Adipocyte (in vitro differentiated cells): ENCODE measurements at regions not wholly inside any gene's neighbourhood (a gene's known extent, or its start where the extent isn't known, plus 50 kb on each side); places are given as distances from the start of the nearest gene placed in this dataset.
"Not testable (repeated sequence)": the region's sequence is repeated elsewhere in the genome, so short reads cannot be mapped to it uniquely, and the experiment has no call there.

Source experiments
- DNase-seq: peaks from one replicate; pipeline ENCODE4 v3.0.0-alpha.2; 2015; ENCODE audit warnings: low read depth
- H3K27me3 ChIP-seq: replicated peaks from 2 replicates; pipeline ENCODE4 v1.7.0; 2013; ENCODE audit warnings: mild to moderate bottlenecking, low read length, moderate library complexity; ENCODE audit not compliant: control insufficient read depth, insufficient read depth
- H3K36me3 ChIP-seq: 2 replicates; pipeline ENCODE4 v1.7.0; 2013; ENCODE audit warnings: low read length, mild to moderate bottlenecking, moderate library complexity; ENCODE audit not compliant: control insufficient read depth, insufficient read depth, severe bottlenecking
- H3K4me1 ChIP-seq: 2 replicates; pipeline ENCODE4 v1.7.0; 2013; ENCODE audit warnings: mild to moderate bottlenecking, low read length, moderate library complexity; ENCODE audit not compliant: control insufficient read depth, insufficient read depth
- H3K4me3 ChIP-seq: 2 replicates; pipeline ENCODE4 v1.7.0; 2013; ENCODE audit warnings: mild to moderate bottlenecking, low read length, moderate library complexity
- H3K9ac ChIP-seq: 2 replicates; pipeline ENCODE4 v1.7.0; 2013; ENCODE audit warnings: mild to moderate bottlenecking, low read length, moderate library complexity
- H3K9me3 ChIP-seq: 2 replicates; pipeline ENCODE4 v1.7.0; 2013; ENCODE audit warnings: mild to moderate bottlenecking, low read length, moderate library complexity; ENCODE audit not compliant: control insufficient read depth

DNA sequence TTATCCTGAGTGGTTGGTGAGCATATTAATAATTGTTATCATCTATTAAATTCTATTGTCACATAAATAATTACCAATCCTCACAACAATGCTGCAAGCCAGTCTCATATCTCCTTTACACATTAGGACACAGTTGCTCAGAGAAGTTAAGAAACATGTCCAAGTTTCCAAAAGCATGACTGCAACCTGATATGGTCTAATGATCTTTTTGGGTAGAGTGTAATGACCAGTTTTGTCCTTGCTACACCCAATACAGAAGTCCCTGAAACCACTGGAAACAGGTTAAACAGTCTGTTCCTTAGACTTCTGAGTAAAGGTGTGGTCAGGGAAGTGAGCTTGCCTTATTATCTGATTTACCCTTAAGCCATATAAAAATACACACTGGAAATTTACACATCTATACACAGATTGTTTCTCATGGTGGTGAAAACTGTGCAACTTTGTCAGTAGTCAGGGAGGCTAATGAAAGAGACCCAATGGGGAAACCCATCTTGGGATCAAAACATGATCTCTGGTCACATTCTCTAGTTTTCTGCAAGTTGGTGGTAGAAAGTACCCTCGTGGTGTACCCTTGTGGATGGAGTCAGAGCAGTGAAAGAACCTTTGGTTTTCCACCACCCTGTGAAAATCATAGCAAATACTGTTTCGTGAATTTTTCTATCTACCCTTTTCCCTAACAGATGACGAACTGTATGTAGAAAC lies 146.0 kb upstream of the KLF12 start:
- no peaks in the 10 kb centered on the region for H3K9me3 ChIP-seq
- H3K4me3 ChIP-seq = no peak overlapping the region
- peaks cover 7% of the 10 kb centered on the region for H3K4me1 ChIP-seq
- H3K36me3 ChIP-seq = no peaks in the 10 kb centered on the region
- no peaks in the 10 kb centered on the region for H3K27me3 ChIP-seq
- no peak overlapping the region for H3K9ac ChIP-seq
- DNase-seq = no peak

DNA sequence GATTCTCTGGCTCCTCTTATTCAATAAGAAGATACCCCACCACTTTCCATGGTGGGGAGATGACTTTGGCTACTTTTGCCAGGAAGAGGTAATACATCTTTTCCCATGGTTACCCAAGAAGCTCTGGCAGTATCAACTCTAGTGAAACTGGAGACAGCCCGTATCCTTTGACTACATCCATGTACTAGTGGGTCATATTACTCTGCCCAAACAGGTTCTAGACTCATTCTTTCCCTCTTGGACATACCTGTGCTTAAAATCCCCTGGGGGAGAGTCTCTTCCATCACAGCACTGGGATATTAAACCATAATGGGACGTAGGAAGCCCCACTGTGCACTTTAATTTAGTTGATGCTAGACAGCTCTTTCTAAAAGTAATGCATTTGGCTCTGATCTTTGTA lies 144.7 kb upstream of the KLF12 start:
- no peaks in the 10 kb centered on the region for H3K9me3 ChIP-seq
- H3K4me1 ChIP-seq = peaks cover 17% of the 10 kb centered on the region
- H3K36me3 ChIP-seq = no peaks in the 10 kb centered on the region
- DNase-seq = no peak
- H3K4me3 ChIP-seq = no peak overlapping the region
- no peaks in the 10 kb centered on the region for H3K27me3 ChIP-seq
- H3K9ac ChIP-seq = no peak overlapping the region

DNA sequence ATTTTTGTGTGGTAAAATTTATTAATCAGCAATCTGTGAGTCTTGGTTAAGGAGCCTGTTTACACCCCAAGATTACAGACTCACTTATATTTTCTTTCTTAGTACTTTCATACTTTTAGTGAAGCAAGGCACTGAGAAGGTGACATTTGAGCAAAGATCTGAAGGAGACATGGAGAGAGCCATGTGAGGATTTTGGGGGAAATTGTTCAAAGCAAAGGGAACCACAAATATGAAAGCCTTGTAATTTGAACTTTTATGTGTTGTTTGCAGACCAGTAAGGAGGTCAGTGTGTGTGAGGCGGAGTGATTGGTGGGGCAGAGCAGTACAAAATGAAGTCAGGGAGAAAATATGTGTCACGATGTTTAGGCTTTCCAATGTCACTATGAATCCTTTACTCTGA lies 140.7 kb upstream of the KLF12 start:
- Histone ChIP-seq H3K4me1 (peaks cover 10% of the 10 kb centered on the region), H3K27me3 (no peaks in the 10 kb centered on the region), H3K4me3 (no peak overlapping the region), H3K9ac (no peak overlapping the region), H3K36me3 (no peaks in the 10 kb centered on the region), H3K9me3 (peaks cover 16% of the 10 kb centered on the region)
- peak; percentile 13 for DNase-seq

DNA sequence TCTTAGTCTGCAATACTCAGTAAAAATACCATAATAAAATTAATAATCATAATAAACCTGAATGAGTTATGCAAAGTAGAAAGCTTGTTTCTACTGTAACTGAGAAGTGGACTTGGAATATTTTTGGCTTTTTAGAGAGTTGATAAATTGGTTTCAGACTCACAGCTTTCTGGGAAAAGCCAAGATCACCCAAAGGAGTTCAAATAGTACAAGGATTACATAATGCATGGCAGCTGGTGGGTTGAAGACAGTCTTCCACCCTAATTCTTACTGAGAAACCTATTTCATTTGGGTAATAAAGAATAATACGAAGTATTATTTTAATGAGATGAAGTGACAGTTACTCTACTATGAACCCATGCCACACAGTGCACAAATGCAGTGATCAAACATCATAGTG lies 139.4 kb upstream of the KLF12 start:
- H3K27me3 ChIP-seq = no peaks in the 10 kb centered on the region
- DNase-seq = peak; percentile 10
- peaks cover 16% of the 10 kb centered on the region for H3K9me3 ChIP-seq
- no peak overlapping the region for H3K4me3 ChIP-seq
- no peak overlapping the region for H3K9ac ChIP-seq
- no peaks in the 10 kb centered on the region for H3K36me3 ChIP-seq
- peaks cover 10% of the 10 kb centered on the region for H3K4me1 ChIP-seq

DNA sequence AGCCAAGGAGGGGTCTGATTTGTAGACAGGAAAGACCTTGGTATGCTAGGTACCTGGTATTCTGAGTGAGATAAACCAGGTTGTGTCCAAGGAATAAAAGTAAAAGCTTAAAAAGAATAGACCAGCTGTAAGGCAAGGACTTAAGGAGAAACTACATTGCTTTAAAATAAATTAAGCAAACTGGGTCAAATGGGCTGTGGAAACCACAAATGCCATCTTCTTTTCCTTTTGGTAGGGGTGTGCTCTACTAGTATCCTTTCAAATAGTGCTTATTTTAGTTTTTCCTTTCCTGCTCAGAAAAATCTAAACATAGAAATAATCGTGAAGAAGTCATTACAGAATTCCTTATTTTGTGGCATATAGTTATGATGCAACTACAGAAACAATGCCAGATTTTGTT lies 138.6 kb upstream of the KLF12 start:
- H3K4me1 ChIP-seq = peaks cover 10% of the 10 kb centered on the region
- H3K9ac ChIP-seq = no peak overlapping the region
- peak; percentile 15 for DNase-seq
- no peaks in the 10 kb centered on the region for H3K36me3 ChIP-seq
- peaks cover 16% of the 10 kb centered on the region for H3K9me3 ChIP-seq
- no peak overlapping the region for H3K4me3 ChIP-seq
- no peaks in the 10 kb centered on the region for H3K27me3 ChIP-seq

DNA sequence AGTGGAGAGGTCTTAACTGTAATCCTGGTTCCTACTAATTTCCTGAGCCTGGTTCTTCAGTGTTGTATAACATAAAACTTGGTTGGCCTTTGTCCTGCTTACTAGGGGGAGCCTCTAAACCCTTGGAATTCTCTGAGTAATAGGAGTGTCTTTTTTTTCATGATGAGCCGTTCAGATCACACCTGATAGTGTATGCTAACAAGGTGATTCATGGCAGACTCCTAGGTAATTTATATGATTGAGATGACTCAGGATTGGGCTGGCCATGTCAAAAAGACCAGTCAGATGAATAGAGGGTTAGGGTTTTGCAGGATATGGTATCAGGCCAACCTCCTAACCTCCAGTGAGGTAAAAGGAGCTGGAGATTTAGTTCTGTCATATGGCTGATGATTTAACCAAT lies 135.8 kb upstream of the KLF12 start:
- H3K9ac ChIP-seq = no peak overlapping the region
- H3K27me3 ChIP-seq = no peaks in the 10 kb centered on the region
- H3K36me3 ChIP-seq = no peaks in the 10 kb centered on the region
- H3K4me1 ChIP-seq = peaks cover 10% of the 10 kb centered on the region
- no peak for DNase-seq
- H3K4me3 ChIP-seq = no peak overlapping the region
- H3K9me3 ChIP-seq = peaks cover 27% of the 10 kb centered on the region

DNA sequence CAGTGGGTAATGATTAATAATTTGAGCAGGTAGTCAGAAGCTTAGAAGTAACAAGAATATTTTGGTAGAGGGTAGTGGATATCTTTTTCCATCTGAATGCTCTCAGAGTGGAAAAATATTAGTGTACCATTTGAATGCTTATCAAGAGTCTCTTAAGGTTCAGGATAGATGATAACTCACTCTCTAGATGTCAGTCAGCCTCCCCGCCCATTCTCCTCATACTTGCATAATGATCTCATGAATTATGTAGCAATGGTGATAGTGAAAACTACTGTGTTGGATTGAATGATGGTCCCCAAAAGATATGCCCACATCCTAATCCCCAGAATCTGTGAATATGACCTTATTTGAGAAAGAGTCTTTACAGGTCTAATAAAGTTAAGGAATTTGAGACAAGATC lies 132.7 kb upstream of the KLF12 start:
- Histone ChIP-seq H3K36me3 (no peaks in the 10 kb centered on the region), H3K4me3 (no peak overlapping the region), H3K9me3 (peaks cover 39% of the 10 kb centered on the region), H3K27me3 (no peaks in the 10 kb centered on the region), H3K4me1 (no peaks in the 10 kb centered on the region), H3K9ac (no peak overlapping the region)
- DNase-seq = no peak

DNA sequence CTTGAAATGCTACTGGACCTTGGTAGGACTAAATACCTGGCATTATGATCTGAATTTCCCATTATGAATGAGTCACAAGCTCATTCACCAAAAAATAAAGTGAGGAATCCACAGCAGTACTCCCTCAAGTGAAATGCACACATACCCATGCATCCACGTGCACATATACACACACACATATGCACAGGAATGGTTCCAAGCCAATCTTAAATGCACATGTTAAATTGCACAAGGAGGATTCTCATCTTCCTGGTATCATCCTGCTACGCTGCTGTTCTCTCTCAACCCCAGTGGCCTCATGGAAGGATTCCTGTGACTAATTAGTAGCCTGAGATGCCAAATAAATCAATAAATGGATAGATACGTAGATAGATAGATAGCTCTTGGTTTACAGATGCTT lies 132.1 kb upstream of the KLF12 start:
- no peaks in the 10 kb centered on the region for H3K4me1 ChIP-seq
- no peaks in the 10 kb centered on the region for H3K27me3 ChIP-seq
- DNase-seq = no peak
- no peaks in the 10 kb centered on the region for H3K36me3 ChIP-seq
- peaks cover 34% of the 10 kb centered on the region for H3K9me3 ChIP-seq
- no peak overlapping the region for H3K4me3 ChIP-seq
- H3K9ac ChIP-seq = no peak overlapping the region

DNA sequence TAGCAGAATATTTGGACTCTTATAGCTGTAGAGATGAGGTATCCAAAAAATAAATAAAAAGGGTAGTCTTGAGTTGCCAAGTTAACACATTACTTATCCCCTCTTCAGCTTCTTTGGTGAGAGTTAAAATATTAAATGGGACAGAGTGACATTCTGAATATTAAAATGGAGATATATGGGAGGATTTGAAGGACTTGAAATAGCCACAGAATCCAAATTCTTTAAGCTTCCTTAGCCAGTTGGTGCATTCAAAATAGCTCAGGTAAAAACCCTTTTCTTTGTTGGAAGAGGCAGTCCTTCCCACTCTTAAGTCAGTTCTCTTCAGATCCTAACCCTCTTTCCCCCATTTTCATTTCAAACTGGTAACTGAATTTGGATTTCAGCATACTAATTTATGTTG lies 130.1 kb upstream of the KLF12 start:
- Histone ChIP-seq H3K4me3 (no peak overlapping the region), H3K9me3 (peaks cover 32% of the 10 kb centered on the region), H3K9ac (no peak overlapping the region), H3K4me1 (no peaks in the 10 kb centered on the region), H3K36me3 (no peaks in the 10 kb centered on the region), H3K27me3 (no peaks in the 10 kb centered on the region)
- no peak for DNase-seq

DNA sequence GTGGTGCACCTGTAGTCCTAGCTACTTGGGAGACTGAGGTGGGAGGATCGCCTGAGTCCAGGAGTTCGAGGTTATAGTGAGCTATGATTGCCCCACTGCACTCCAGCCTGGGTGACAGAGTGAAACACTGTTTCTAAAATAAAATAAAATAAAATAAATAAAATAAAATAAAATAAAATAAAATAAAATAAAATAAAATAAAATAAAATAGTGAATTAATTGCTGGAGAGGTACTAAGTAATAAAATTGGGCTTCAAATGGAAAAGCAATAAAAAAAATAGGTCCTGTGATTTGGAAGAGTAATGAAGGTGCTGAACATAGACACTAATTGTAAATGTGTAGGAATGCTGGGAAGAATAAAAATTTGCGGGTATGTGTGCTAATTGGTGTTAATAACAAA lies 126.2 kb upstream of the KLF12 start:
- H3K27me3 ChIP-seq, DNase-seq, H3K9ac ChIP-seq, H3K36me3 ChIP-seq, H3K4me3 ChIP-seq, H3K4me1 ChIP-seq: not testable (repeated sequence)
- peaks cover 26% of the 10 kb centered on the region for H3K9me3 ChIP-seq

DNA sequence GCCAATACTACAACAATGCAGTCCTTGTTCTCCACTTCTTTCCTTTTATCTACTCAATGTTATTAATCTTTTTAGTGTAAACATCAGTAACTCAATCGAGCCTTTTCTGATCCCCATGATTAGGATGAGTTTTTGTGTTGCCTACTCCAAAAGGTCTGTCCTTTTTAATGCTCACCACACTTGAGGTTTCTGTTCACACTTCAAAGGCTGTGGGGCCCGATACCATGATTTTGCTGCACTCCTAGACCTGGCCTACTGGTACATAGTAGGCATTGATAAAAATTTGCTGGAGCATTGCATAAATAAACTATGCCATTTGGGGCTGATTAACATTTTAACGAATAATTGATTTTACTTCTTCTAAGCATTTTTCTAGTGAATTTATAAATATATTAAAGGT lies 125.4 kb upstream of the KLF12 start:
- Histone ChIP-seq H3K9me3 (peaks cover 18% of the 10 kb centered on the region), H3K36me3 (no peaks in the 10 kb centered on the region), H3K4me3 (no peak overlapping the region), H3K9ac (no peak overlapping the region), H3K4me1 (no peaks in the 10 kb centered on the region), H3K27me3 (no peaks in the 10 kb centered on the region)
- no peak for DNase-seq

DNA sequence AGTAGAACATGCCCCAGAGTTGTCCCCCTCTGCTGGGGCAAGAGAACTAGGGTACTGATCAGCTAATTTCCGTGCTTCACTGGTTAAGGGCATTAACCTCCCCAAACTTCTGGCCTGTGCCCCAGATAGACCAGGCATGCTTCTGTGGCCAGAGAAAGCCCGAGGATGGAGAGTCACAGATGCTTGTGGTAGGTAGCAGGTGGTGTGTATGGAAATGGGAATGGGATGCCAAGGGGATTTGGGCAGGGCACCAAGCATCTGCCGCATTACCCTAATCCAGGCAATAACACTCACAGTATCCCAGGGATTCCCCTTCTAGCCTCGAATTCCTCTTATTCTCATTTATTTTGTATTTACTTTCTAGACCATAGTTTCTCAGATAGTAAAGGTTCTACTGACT lies 124.8 kb upstream of the KLF12 start:
- H3K27me3 ChIP-seq = no peaks in the 10 kb centered on the region
- H3K4me3 ChIP-seq = no peak overlapping the region
- H3K36me3 ChIP-seq = no peaks in the 10 kb centered on the region
- DNase-seq = no peak
- no peaks in the 10 kb centered on the region for H3K4me1 ChIP-seq
- peaks cover 11% of the 10 kb centered on the region for H3K9me3 ChIP-seq
- H3K9ac ChIP-seq = no peak overlapping the region
